UCSD-AML1 (cell line): ENCODE measurements at regions not wholly inside any gene's neighbourhood (a gene's known extent, or its start where the extent isn't known, plus 50 kb on each side); places are given as distances from the start of the nearest gene placed in this dataset.
"Not testable (repeated sequence)": the region's sequence is repeated elsewhere in the genome, so short reads cannot be mapped to it uniquely, and the experiment has no call there.

ENCODE experiments used
- DNase-seq: peaks from one replicate; lab custom pipeline; 2025; ENCODE audit not compliant: unreplicated experiment; lab: John Stamatoyannopoulos, UW

- no peak for DNase-seq
Measured at GRCh38 chr6:85026021-85026420, 261.6 kb upstream of the TBX18 start.

- no peak for DNase-seq
Measured at GRCh38 chr6:85023721-85024120, 259.3 kb upstream of the TBX18 start.

- DNase-seq: no peak
Measured at GRCh38 chr6:85017352-85017751, 253.0 kb upstream of the TBX18 start.

- no peak for DNase-seq
Measured at GRCh38 chr6:85016726-85017125, 252.3 kb upstream of the TBX18 start.

GRCh38 chr6:85015396-85015990 lies 251.1 kb upstream of the TBX18 start:
- DNase-seq: peak; percentile 39

- DNase-seq: no peak
Measured at GRCh38 chr6:85010865-85011264, 246.5 kb upstream of the TBX18 start.

GRCh38 chr6:85008296-85009009 lies 244.1 kb upstream of the TBX18 start:
- DNase-seq: no peak

GRCh38 chr6:85006362-85006761 lies 242.0 kb upstream of the TBX18 start:
- DNase-seq: no peak

- no peak for DNase-seq
Measured at GRCh38 chr6:85005494-85005893, 241.1 kb upstream of the TBX18 start.

- DNase-seq: no peak
Measured at GRCh38 chr6:85004361-85004995, 240.1 kb upstream of the TBX18 start.

GRCh38 chr6:85002847-85003246 lies 238.4 kb upstream of the TBX18 start:
- DNase-seq: no peak

GRCh38 chr6:85000001-85000400 lies 235.6 kb upstream of the TBX18 start:
- DNase-seq: no peak

GRCh38 chr6:84998223-84998622 lies 233.8 kb upstream of the TBX18 start:
- no peak for DNase-seq

GRCh38 chr6:84988766-84989165 lies 224.4 kb upstream of the TBX18 start:
- not testable (repeated sequence) for DNase-seq

- not testable (repeated sequence) for DNase-seq
Measured at GRCh38 chr6:84985490-84985889, 221.1 kb upstream of the TBX18 start.

- no peak for DNase-seq
Measured at GRCh38 chr6:84979541-84979940, 215.1 kb upstream of the TBX18 start.

- DNase-seq: no peak
Measured at GRCh38 chr6:84977363-84977705, 212.9 kb upstream of the TBX18 start.

GRCh38 chr6:84976526-84977362 lies 212.3 kb upstream of the TBX18 start:
- DNase-seq: no peak

GRCh38 chr6:84975316-84975715 lies 210.9 kb upstream of the TBX18 start:
- no peak for DNase-seq

- DNase-seq: no peak
Measured at GRCh38 chr6:84973606-84974005, 209.2 kb upstream of the TBX18 start.

- DNase-seq: no peak
Measured at GRCh38 chr6:84967965-84968364, 203.6 kb upstream of the TBX18 start.

- peak; percentile 11 for DNase-seq
Measured at GRCh38 chr6:84967389-84967788, 203.0 kb upstream of the TBX18 start.
